Psoas muscle (tissue), 7 donors: ENCODE measurements at regions not wholly inside any gene's neighbourhood (a gene's known extent, or its start where the extent isn't known, plus 50 kb on each side); places are given as distances from the start of the nearest gene placed in this dataset.

Experiments used
- ATAC-seq, 4 donors: fragments of 200-7000 bp; cut with Tn5 transposase; one replicate each; pipeline ENCODE4 v1.9.1; 2020; ENCODE audit warnings: moderate library complexity in 3 of 4, mild to moderate bottlenecking in 2 of 4
- DNase-seq, 2 donors: peaks; one replicate each; pipeline ENCODE4 v3.0.0-alpha.2; 2020
- H3K27ac ChIP-seq: fragments of 200-600 bp; one replicate; pipeline ENCODE4 v1.8.0; 2022
- H3K27me3 ChIP-seq, 3 donors: fragments of 200-600 bp in 1 of 3; one replicate each; pipeline versions ENCODE4 v1.6.1 to v1.8.0; 2013 to 2022; ENCODE audit warnings: low read length in 2 of 3, mild to moderate bottlenecking in 2 of 3, moderate library complexity in 1 of 3; ENCODE audit not compliant: insufficient read depth in 3 of 3
- H3K36me3 ChIP-seq, 2 donors: fragments of 200-600 bp in 1 of 2; one replicate each; pipeline versions ENCODE4 v1.6.1 to v1.8.0; 2013 to 2022; ENCODE audit warnings: low read depth in 1 of 2, mild to moderate bottlenecking in 1 of 2, moderate library complexity in 1 of 2; ENCODE audit not compliant: insufficient read depth in 1 of 2
- H3K4me1 ChIP-seq: fragments of 200-600 bp; one replicate; pipeline ENCODE4 v1.8.0; 2022
- H3K4me3 ChIP-seq: fragments of 200-600 bp; one replicate; pipeline ENCODE4 v1.8.0; 2022; ENCODE audit warnings: mild to moderate bottlenecking
- H3K9me3 ChIP-seq: fragments of 200-600 bp; one replicate; pipeline ENCODE4 v1.8.0; 2022
- WGBS, 3 donors: extraction: QIAGEN DNeasy Blood & Tissue Kit; methylation state at CpG; one replicate each; pipeline versions ENCODE4 v1.1.6 to v1.1.7; 2013; 5-methylcytosine and 5-hydroxymethylcytosine counted together
- intact Hi-C, 2 donors: fragments of 100-400 bp; cut with DNase I; formaldehyde crosslinking; loops; one replicate each; pipeline versions ENCODE4 v1.11.0 to v1.14.2; 2022
- TF ChIP-seq, protein P1 (sequence below): fragments of 200-600 bp; IDR thresholded peaks from one replicate; pipeline ENCODE4 v1.8.0; 2022; ENCODE audit warnings: antibody characterized with exemption
- donor health status: healthy with polysubstance abuse.
- donor health status: DM: no; HTN: no; CAD: no; lungs with moderate emphysema.
- donor health status: Bipolar disorder and iron deficiency.
- donor health status: healthy.
- donor health status: DM: yes; HTN: yes; CAD: no.
- donor health status: DM: no; HTN: no; CAD: no.
- donor health status: DM: yes; HTN: yes; CAD: no.

DNA sequence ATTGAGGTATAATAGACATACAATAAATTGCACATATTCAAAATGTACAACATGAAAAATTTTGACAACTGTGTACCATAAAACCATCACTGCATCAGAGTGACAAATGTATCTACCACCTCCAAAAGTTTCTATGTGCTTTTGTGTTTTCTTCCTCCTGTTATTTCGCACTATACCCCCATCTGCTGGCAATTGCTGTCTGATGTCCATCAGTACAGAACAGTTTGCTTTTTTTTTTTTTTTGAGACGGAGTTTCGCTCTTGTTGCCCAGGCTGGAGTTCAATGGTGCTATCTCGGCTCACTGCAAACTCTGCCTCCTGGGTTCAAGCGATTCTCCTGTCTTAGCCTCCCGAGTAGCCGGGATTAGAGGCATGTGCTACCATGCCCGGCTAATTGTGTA lies 154.3 kb upstream of the GIMD1 start:
- WGBS, 3 donors, result 89 to 95% (median 94%) methylated on average over 8 of the region's 8 CpGs
- TF ChIP-seq, protein P1, sequence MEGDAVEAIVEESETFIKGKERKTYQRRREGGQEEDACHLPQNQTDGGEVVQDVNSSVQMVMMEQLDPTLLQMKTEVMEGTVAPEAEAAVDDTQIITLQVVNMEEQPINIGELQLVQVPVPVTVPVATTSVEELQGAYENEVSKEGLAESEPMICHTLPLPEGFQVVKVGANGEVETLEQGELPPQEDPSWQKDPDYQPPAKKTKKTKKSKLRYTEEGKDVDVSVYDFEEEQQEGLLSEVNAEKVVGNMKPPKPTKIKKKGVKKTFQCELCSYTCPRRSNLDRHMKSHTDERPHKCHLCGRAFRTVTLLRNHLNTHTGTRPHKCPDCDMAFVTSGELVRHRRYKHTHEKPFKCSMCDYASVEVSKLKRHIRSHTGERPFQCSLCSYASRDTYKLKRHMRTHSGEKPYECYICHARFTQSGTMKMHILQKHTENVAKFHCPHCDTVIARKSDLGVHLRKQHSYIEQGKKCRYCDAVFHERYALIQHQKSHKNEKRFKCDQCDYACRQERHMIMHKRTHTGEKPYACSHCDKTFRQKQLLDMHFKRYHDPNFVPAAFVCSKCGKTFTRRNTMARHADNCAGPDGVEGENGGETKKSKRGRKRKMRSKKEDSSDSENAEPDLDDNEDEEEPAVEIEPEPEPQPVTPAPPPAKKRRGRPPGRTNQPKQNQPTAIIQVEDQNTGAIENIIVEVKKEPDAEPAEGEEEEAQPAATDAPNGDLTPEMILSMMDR, result no peak
- intact Hi-C loops, result no loop called here

GRCh38 chr4:106512706-106513105 lies 144.1 kb upstream of the GIMD1 start:
- DNase-seq (no peak), ATAC-seq (no peak)
- Histone ChIP-seq H3K27ac (no peak overlapping the region), H3K4me3 (no peak overlapping the region), H3K9me3 (no peaks in the 10 kb centered on the region), H3K4me1 (no peaks in the 10 kb centered on the region), H3K27me3 (peaks cover 0 to 3% (median 0%) of the 10 kb centered on the region in 3 donors), H3K36me3 (no peaks in the 10 kb centered on the region)
- TF ChIP-seq, protein P1, result no peak
- intact Hi-C loops, result no loop called here
- WGBS, 3 donors, result 65 to 71% (median 71%) methylated on average over 2 of the region's 2 CpGs

More for the DNA sequence above, 154.3 kb upstream of the GIMD1 start:
- H3K4me1 ChIP-seq, result no peaks in the 10 kb centered on the region
- H3K36me3 ChIP-seq, result no peaks in the 10 kb centered on the region
- no peaks in the 10 kb centered on the region for H3K9me3 ChIP-seq
- H3K27me3 ChIP-seq, result no peaks in the 10 kb centered on the region
- ATAC-seq (no peak), DNase-seq (no peak)
- H3K27ac ChIP-seq, result no peak overlapping the region
- no peak overlapping the region for H3K4me3 ChIP-seq

- DNase-seq, result no peak
- Histone ChIP-seq H3K27me3 (peaks cover 0 to 2% (median 0%) of the 10 kb centered on the region in 3 donors), H3K4me1 (no peaks in the 10 kb centered on the region), H3K9me3 (no peaks in the 10 kb centered on the region), H3K27ac (no peak overlapping the region), H3K4me3 (no peak overlapping the region), H3K36me3 (no peaks in the 10 kb centered on the region)
- ATAC-seq, result no peak
- TF ChIP-seq, protein P1, result no peak
- intact Hi-C loops, result loop anchor here in 1 of 2 donors (10.0 kb wide), 1 partner anchor 243 kb away; no protein-coding TSS in a partner anchor
- 90 to 92% (median 90%) methylated on average over 3 of the region's 3 CpGs for whole genome bisulfite sequencing, 3 donors
These were observed 138.9 kb upstream of the GIMD1 start for GRCh38 chr4:106507440-106507839.

DNA sequence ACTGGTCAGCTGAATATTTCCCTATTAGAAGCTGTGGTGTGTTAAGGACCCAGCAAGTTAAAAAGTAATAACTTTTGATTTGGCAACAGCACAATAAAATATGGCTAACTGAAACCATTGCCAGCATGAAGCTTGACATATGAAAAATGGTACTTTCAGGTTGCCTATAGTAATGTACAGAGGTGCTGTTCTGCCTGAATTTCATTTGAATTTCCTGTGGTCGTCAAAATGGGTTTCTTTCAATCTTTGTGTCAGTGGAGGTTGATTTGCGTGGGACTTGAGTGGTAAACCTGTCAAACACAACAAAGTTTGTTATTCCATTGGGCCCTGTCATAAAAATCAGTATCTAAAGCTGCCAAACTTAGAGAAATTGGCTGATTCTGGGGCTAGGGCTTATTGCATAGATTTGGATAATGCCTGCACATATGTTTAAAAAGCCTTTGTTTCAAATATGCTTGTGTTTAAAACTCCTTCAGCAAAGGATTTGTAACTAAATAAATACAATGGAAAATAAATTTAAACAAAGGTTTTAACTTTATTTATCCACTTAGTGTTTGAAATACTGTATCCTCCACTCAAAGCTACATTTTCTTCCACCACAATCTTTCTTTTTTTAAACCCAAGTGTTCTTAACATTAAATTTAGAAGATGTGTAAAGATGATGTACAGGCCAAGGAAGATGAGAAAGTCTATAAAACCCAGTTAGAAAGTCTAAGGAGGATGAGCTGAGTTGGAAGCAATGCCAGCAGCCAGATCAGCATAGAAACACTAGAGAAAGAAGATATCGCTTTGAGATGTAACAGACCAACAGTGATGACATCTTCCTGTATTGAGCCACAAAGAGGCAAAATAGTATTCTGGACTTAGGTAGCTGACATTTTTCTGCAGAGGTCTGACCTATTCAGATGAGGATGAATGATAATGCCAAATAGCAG lies 134.8 kb upstream of the GIMD1 start:
- no peak overlapping the region for H3K27ac ChIP-seq
- TF ChIP-seq, protein P1, result no peak
- H3K4me3 ChIP-seq, result no peak overlapping the region
- 71 to 77% (median 72%) methylated on average over 3 of the region's 3 CpGs for WGBS, 3 donors
- no peaks in the 10 kb centered on the region for H3K36me3 ChIP-seq
- ATAC-seq (no peak), DNase-seq (no peak)
- H3K4me1 ChIP-seq, result no peaks in the 10 kb centered on the region
- intact Hi-C loops, result loop anchor here in 1 of 2 donors (5.0 to 10.0 kb wide), 2 partner anchors 131 to 239 kb away; no protein-coding TSS in a partner anchor
- H3K27me3 ChIP-seq, result peaks cover 0 to 2% (median 0%) of the 10 kb centered on the region in 3 donors
- H3K9me3 ChIP-seq, result no peaks in the 10 kb centered on the region
